H9 (cell line): ENCODE measurements at regions not wholly inside any gene's neighbourhood (a gene's known extent, or its start where the extent isn't known, plus 50 kb on each side); places are given as distances from the start of the nearest gene placed in this dataset.

ENCODE experiments used
- DNase-seq: peaks from one replicate; pipeline ENCODE4 v3.0.0-alpha.2; 2017
- H2AFZ ChIP-seq: one replicate; pipeline ENCODE4 v1.6.1; 2013; ENCODE audit warnings: mild to moderate bottlenecking, low read length, control low read depth, moderate library complexity
- H2AK5ac ChIP-seq: 2 replicates; pipeline ENCODE4 v1.6.1; 2013; ENCODE audit warnings: low read length, control low read depth, mixed read lengths; ENCODE audit not compliant: insufficient read length
- H2BK120ac ChIP-seq: one replicate; pipeline ENCODE4 v1.6.1; 2013; ENCODE audit warnings: low read depth, mild to moderate bottlenecking, low read length, control low read depth, inconsistent platforms; ENCODE audit not compliant: poor library complexity, severe bottlenecking
- H2BK12ac ChIP-seq: 2 replicates; pipeline ENCODE4 v1.6.1; 2013; ENCODE audit warnings: low read length, control low read depth, mixed read lengths, low read depth; ENCODE audit not compliant: insufficient read length
- H2BK15ac ChIP-seq: 2 replicates; pipeline ENCODE4 v1.6.1; 2013; ENCODE audit warnings: low read depth, low read length, control low read depth
- H2BK20ac ChIP-seq: one replicate; pipeline ENCODE4 v1.6.1; 2013; ENCODE audit warnings: low read depth, mild to moderate bottlenecking, low read length, control low read depth, inconsistent platforms; ENCODE audit not compliant: poor library complexity, severe bottlenecking
- H2BK5ac ChIP-seq: 2 replicates; pipeline ENCODE4 v1.6.1; 2013; ENCODE audit warnings: low read length, control low read depth, mixed read lengths; ENCODE audit not compliant: insufficient read length
- H3K14ac ChIP-seq: 2 replicates; pipeline ENCODE4 v1.6.1; 2013; ENCODE audit warnings: low read length, control low read depth; ENCODE audit not compliant: insufficient read depth
- H3K18ac ChIP-seq: 2 replicates; pipeline ENCODE4 v1.6.1; 2013; ENCODE audit warnings: low read depth, mild to moderate bottlenecking, mixed read lengths, low read length, control low read depth; ENCODE audit not compliant: insufficient read length
- H3K23ac ChIP-seq: 2 replicates; pipeline ENCODE4 v1.6.1; 2013; ENCODE audit warnings: low read length, control low read depth, mixed read lengths, low read depth; ENCODE audit not compliant: insufficient read length
- H3K23me2 ChIP-seq: 2 replicates; pipeline ENCODE4 v1.6.1; 2013; ENCODE audit warnings: low read depth, mild to moderate bottlenecking, mixed read lengths, low read length, control low read depth; ENCODE audit not compliant: insufficient read length, poor library complexity, severe bottlenecking
- H3K27ac ChIP-seq: 2 replicates; pipeline ENCODE4 v1.5.1; 2013; ENCODE audit warnings: low read length, control low read depth, mixed read lengths, low read depth; ENCODE audit not compliant: insufficient read length
- H3K27me3 ChIP-seq: 2 replicates; pipeline ENCODE4 v1.6.1; 2013; ENCODE audit warnings: low read length, control low read depth, inconsistent platforms; ENCODE audit not compliant: insufficient read depth
- H3K4ac ChIP-seq: 2 replicates; pipeline ENCODE4 v1.6.1; 2013; ENCODE audit warnings: low read depth, mild to moderate bottlenecking, control low read depth, inconsistent platforms, low read length, moderate library complexity
- H3K4me1 ChIP-seq: 2 replicates; pipeline ENCODE4 v1.6.1; 2013; ENCODE audit warnings: low read length, control low read depth, inconsistent platforms; ENCODE audit not compliant: insufficient read depth
- H3K4me2 ChIP-seq: 2 replicates; pipeline ENCODE4 v1.6.1; 2013; ENCODE audit warnings: low read length, control low read depth, mixed read lengths; ENCODE audit not compliant: insufficient read length, insufficient read depth
- H3K56ac ChIP-seq: 2 replicates; pipeline ENCODE4 v1.6.1; 2013; ENCODE audit warnings: low read depth, mild to moderate bottlenecking, mixed read lengths, low read length, control low read depth; ENCODE audit not compliant: insufficient read length
- H3K79me1 ChIP-seq: 2 replicates; pipeline ENCODE4 v1.6.1; 2013; ENCODE audit warnings: low read depth, mild to moderate bottlenecking, moderate library complexity, low read length, control low read depth, inconsistent platforms; ENCODE audit not compliant: insufficient read depth, poor library complexity, severe bottlenecking
- H3K79me2 ChIP-seq: 2 replicates; pipeline ENCODE4 v1.6.1; 2013; ENCODE audit warnings: low read length, control low read depth, inconsistent platforms; ENCODE audit not compliant: insufficient read depth
- H3K9ac ChIP-seq: 2 replicates; pipeline ENCODE4 v1.6.1; 2013; ENCODE audit warnings: low read length, control low read depth, mixed read lengths; ENCODE audit not compliant: insufficient read length; ENCODE audit errors: extremely low read depth
- H3K9me3 ChIP-seq: one replicate; pipeline ENCODE4 v1.6.1; 2013; ENCODE audit warnings: low read depth, low read length, inconsistent platforms; ENCODE audit not compliant: control insufficient read depth
- H3T11ph ChIP-seq: one replicate; pipeline ENCODE4 v1.6.1; 2013; ENCODE audit warnings: mild to moderate bottlenecking, low read length, control low read depth, inconsistent platforms
- H4K20me1 ChIP-seq: one replicate; pipeline ENCODE4 v1.6.1; 2013; ENCODE audit not compliant: control insufficient read depth, insufficient read length, insufficient read depth
- H4K5ac ChIP-seq: 2 replicates; pipeline ENCODE4 v1.6.1; 2013; ENCODE audit warnings: low read depth, mild to moderate bottlenecking, mixed read lengths, low read length, control low read depth; ENCODE audit not compliant: insufficient read length
- H4K8ac ChIP-seq: replicated peaks from 2 replicates; pipeline ENCODE4 v1.6.1; 2013; ENCODE audit warnings: low read length, control low read depth, mixed read lengths, low read depth; ENCODE audit not compliant: insufficient read length
- H4K91ac ChIP-seq: 2 replicates; pipeline ENCODE4 v1.6.1; 2013; ENCODE audit warnings: low read depth, mild to moderate bottlenecking, moderate library complexity, mixed read lengths, low read length, control low read depth; ENCODE audit not compliant: insufficient read length
- H3K27ac Mint-ChIP-seq, 3 experiments: 2 replicates in 2 of 3; 3 replicates in 1 of 3; pipeline ENCODE4 v1.8.0; 2020 to 2021; ENCODE audit warnings: mixed read lengths in 3 of 3, mild to moderate bottlenecking in 1 of 3, moderate library complexity in 1 of 3
- H3K27me3 Mint-ChIP-seq: 2 replicates; pipeline ENCODE4 v1.8.0; 2021; ENCODE audit warnings: low read depth, mild to moderate bottlenecking, moderate library complexity, mixed read lengths
- H3K36me3 Mint-ChIP-seq, 3 experiments: 2 replicates in 2 of 3; 3 replicates in 1 of 3; pipeline ENCODE4 v1.8.0; 2020 to 2021; ENCODE audit warnings: low read depth in 3 of 3, mixed read lengths in 3 of 3; ENCODE audit not compliant: insufficient read depth in 1 of 3
- H3K4me1 Mint-ChIP-seq, 2 experiments: 2 replicates each; pipeline ENCODE4 v1.8.0; 2020; ENCODE audit warnings: mixed read lengths in 2 of 2
- H3K4me3 Mint-ChIP-seq, 2 experiments: 2 replicates in 1 of 2; 3 replicates in 1 of 2; pipeline ENCODE4 v1.8.0; 2020 to 2021; ENCODE audit warnings: mild to moderate bottlenecking in 2 of 2, mixed read lengths in 2 of 2, moderate library complexity in 1 of 2
- H3K9me3 Mint-ChIP-seq, 2 experiments: 2 replicates in 1 of 2; 3 replicates in 1 of 2; pipeline ENCODE4 v1.8.0; 2020; ENCODE audit warnings: mild to moderate bottlenecking in 2 of 2, mixed read lengths in 2 of 2, moderate library complexity in 1 of 2
- CTCF ChIP-seq: fragments of 200-600 bp; sonication (generic); conservative IDR thresholded peaks from 3 replicates; pipeline ENCODE4 v1.8.0; 2021; ENCODE audit warnings: antibody characterized with exemption, mild to moderate bottlenecking
- WGBS: extraction: QIAGEN DNeasy Blood & Tissue Kit; methylation state at CpG from one replicate; pipeline ENCODE4 v1.1.7; 2013; ENCODE audit warnings: missing lambda C conversion rate, low lambda C conversion rate, mixed read lengths; ENCODE audit not compliant: insufficient read length; ENCODE audit errors: extremely low coverage; 5-methylcytosine and 5-hydroxymethylcytosine counted together

- H3K4me2 ChIP-seq = no peak overlapping the region
- no peak overlapping the region for H3K4ac ChIP-seq
- no peak overlapping the region for H3K27ac Mint-ChIP-seq
- no peak overlapping the region for H3K56ac ChIP-seq
- H4K20me1 ChIP-seq = no peaks in the 10 kb centered on the region
- no peaks in the 10 kb centered on the region; the same call in 1 of the 2 replicates for H3K27me3 Mint-ChIP-seq
- no peak overlapping the region for H2AFZ ChIP-seq
- no peak overlapping the region for H4K5ac ChIP-seq
- H3K9ac ChIP-seq = no peak overlapping the region
- no peaks in the 10 kb centered on the region for H3K9me3 ChIP-seq
- no peaks in the 10 kb centered on the region for H3K27me3 ChIP-seq
- TF ChIP-seq CTCF = no peak
- no peak overlapping the region for H3K18ac ChIP-seq
- H3T11ph ChIP-seq = no peak overlapping the region
- WGBS = no CpG with 5 or more reads among the region's 3 CpGs
- no peaks in the 10 kb centered on the region for H3K4me1 ChIP-seq
- no peak overlapping the region for H2BK20ac ChIP-seq
- H3K36me3 Mint-ChIP-seq = peaks cover 0 to 11% (median 2%) of the 10 kb centered on the region in 3 experiments; a peak in 3 of 7 replicates
- H2BK12ac ChIP-seq = no peak overlapping the region
- H3K27ac ChIP-seq = no peak overlapping the region
- no peak overlapping the region for H2BK15ac ChIP-seq
- no peak overlapping the region for H4K8ac ChIP-seq
- H3K79me2 ChIP-seq = no peaks in the 10 kb centered on the region
- H3K23ac ChIP-seq = no peak overlapping the region
- no peak overlapping the region for H2BK120ac ChIP-seq
- no peak overlapping the region for H3K14ac ChIP-seq
- DNase-seq = no peak
- peaks cover 0 to 7% of the 10 kb centered on the region in 2 experiments; a peak in 4 of 5 replicates for H3K9me3 Mint-ChIP-seq
- no peak overlapping the region for H4K91ac ChIP-seq
- no peaks in the 10 kb centered on the region for H3K23me2 ChIP-seq
- H2AK5ac ChIP-seq = no peak overlapping the region
- no peak overlapping the region for H2BK5ac ChIP-seq
- H3K4me3 Mint-ChIP-seq = no peak overlapping the region
- H3K79me1 ChIP-seq = no peaks in the 10 kb centered on the region
- 0 out of 4 replicates have a peak, but pooled peaks cover 0 to 1% of the 10 kb centered on the region in 2 experiments for H3K4me1 Mint-ChIP-seq
These were observed 358.9 kb upstream of the ATP5MC3 start for GRCh38 chr2:175540421-175540820.
